Caco-2 (cell line): ENCODE measurements at regions not wholly inside any gene's neighbourhood (a gene's known extent, or its start where the extent isn't known, plus 50 kb on each side); places are given as distances from the start of the nearest gene placed in this dataset.
A peak's percentile ranks its signal among the peaks of the same experiment; 100 is the strongest.

Source experiments
- BruUV-seq: library from RNA; stranded (reverse); fragments of 400-500 nt; replicated peaks from 2 replicates; lab custom pipeline; 2021; lab: Mats Ljungman, UMichigan
- CTCF ChIA-PET: fragments of 300-600 bp; sonication (Branson Sonifier 250); formaldehyde crosslinking; loops from one replicate; lab custom pipeline; 2022; ENCODE audit warnings: antibody characterized with exemption; lab: Charles Lee
- POLR2A ChIA-PET: fragments of 300-600 bp; sonication (Branson Sonifier 250); formaldehyde crosslinking; loops from one replicate; lab custom pipeline; 2022; ENCODE audit warnings: antibody characterized with exemption; lab: Charles Lee
- DNase-seq, 2 experiments: peaks; one replicate each; pipeline versions ENCODE4 v3.0.0 to v3.0.0-alpha.2; 2020 to 2022
- H3K27me3 ChIP-seq: replicated peaks from 2 replicates; pipeline ENCODE4 v1.6.0; 2011; ENCODE audit warnings: low read length; ENCODE audit not compliant: control insufficient read depth, insufficient read depth
- H3K36me3 ChIP-seq: 2 replicates; pipeline ENCODE4 v1.5.1; 2011; ENCODE audit warnings: low read length; ENCODE audit not compliant: control insufficient read depth, insufficient read depth
- H3K4me1 ChIP-seq: fragments of 250-450 bp; sonication (Bioruptor Pico); 2 replicates; pipeline ENCODE4 v1.5.1; 2020; ENCODE audit warnings: mild to moderate bottlenecking
- H3K4me3 ChIP-seq: 2 replicates; pipeline ENCODE4 v1.5.1; 2011; ENCODE audit warnings: low read depth, mild to moderate bottlenecking, control low read depth, low read length
- H3K9me3 ChIP-seq: fragments of 250-450 bp; sonication (Bioruptor Pico); 2 replicates; pipeline ENCODE4 v1.5.1; 2020; ENCODE audit warnings: mild to moderate bottlenecking, moderate library complexity
- H3K27ac Mint-ChIP-seq: one replicate; pipeline ENCODE4 v1.8.0; 2022; ENCODE audit warnings: mixed read lengths; ENCODE audit not compliant: unreplicated experiment
- H3K27me3 Mint-ChIP-seq: one replicate; pipeline ENCODE4 v1.8.0; 2022; ENCODE audit warnings: mixed read lengths; ENCODE audit not compliant: insufficient read depth, unreplicated experiment
- H3K36me3 Mint-ChIP-seq: one replicate; pipeline ENCODE4 v1.8.0; 2022; ENCODE audit warnings: mild to moderate bottlenecking, mixed read lengths; ENCODE audit not compliant: insufficient read depth, unreplicated experiment
- H3K4me1 Mint-ChIP-seq: one replicate; pipeline ENCODE4 v1.8.0; 2022; ENCODE audit warnings: low read depth, mixed read lengths; ENCODE audit not compliant: unreplicated experiment
- H3K4me3 Mint-ChIP-seq: one replicate; pipeline ENCODE4 v1.8.0; 2022; ENCODE audit warnings: mild to moderate bottlenecking, moderate library complexity, mixed read lengths; ENCODE audit not compliant: unreplicated experiment
- H3K9me3 Mint-ChIP-seq: one replicate; pipeline ENCODE4 v1.8.0; 2022; ENCODE audit warnings: mixed read lengths; ENCODE audit not compliant: unreplicated experiment
- CTCF ChIP-seq, 2 experiments: fragments of 200-600 bp in 1 of 2; IDR thresholded peaks; 1 replicate in 1 of 2; 2 replicates in 1 of 2; pipeline versions ENCODE4 v1.5.1 to v1.8.0; 2011 to 2022; ENCODE audit warnings: antibody characterized with exemption in 1 of 2, control low read depth in 1 of 2, inconsistent platforms in 1 of 2, low read depth in 1 of 2, low read length in 1 of 2, mild to moderate bottlenecking in 1 of 2, moderate library complexity in 1 of 2; ENCODE audit not compliant: insufficient read depth in 1 of 2, severe bottlenecking in 1 of 2, unreplicated experiment in 1 of 2
- intact Hi-C: fragments of 100-400 bp; cut with micrococcal nuclease; formaldehyde crosslinking; loops from one replicate; pipeline ENCODE4 v1.10.0; 2022; ENCODE audit not compliant: unreplicated experiment

- no peak for TF ChIP-seq CTCF (IDR thresholded peaks at IDR 0.05; ENCODE audit: insufficient read depth in 1 of 2, low read depth in 1 of 2, low read length in 1 of 2, severe bottlenecking in 1 of 2, unreplicated experiment in 1 of 2)
Measured at GRCh38 chr17:36859003-36859300, 78.3 kb upstream of the LHX1 start.

DNA sequence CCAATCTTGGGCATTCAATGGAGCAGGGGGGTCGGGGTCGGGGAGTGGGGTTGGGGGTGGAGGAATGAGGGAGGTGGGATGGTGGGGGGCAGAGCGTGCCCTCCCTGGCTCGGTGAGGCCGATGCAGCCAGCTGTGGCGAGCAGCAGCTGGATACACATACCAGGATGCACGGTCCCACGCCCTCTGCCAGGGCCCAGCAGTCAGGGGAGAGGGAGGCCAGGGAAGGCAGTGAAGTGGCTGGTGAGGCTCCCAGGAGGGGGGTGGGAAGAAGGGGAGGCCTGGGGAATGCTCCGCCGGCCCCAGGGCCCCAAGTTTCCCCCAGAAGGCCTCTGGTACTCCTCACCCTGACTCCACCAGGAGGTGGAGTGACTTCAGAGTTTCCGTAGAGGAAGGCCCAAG is 77.6 kb upstream of the LHX1 start:
- Mint-ChIP-seq H3K9me3 (no peaks in the 10 kb centered on the region), H3K36me3 (peaks cover 6% of the 10 kb centered on the region), H3K27ac (no peak overlapping the region), H3K4me3 (no peak overlapping the region), H3K27me3 (peaks cover 4% of the 10 kb centered on the region), H3K4me1 (no peaks in the 10 kb centered on the region)
- TF ChIP-seq CTCF (IDR thresholded peaks at IDR 0.05; ENCODE audit: insufficient read depth in 1 of 2, low read depth in 1 of 2, low read length in 1 of 2, severe bottlenecking in 1 of 2, unreplicated experiment in 1 of 2), result no peak
- ChIA-PET POLR2A (no interaction called here), CTCF (no interaction called here)
- DNase-seq, result no peak
- H3K36me3 ChIP-seq, result no peaks in the 10 kb centered on the region
- H3K9me3 ChIP-seq, result no peaks in the 10 kb centered on the region
- intact Hi-C loops, result no loop called here
- BruUV-seq, result no TSS peak
- H3K27me3 ChIP-seq, result no peaks in the 10 kb centered on the region
- no peak overlapping the region for H3K4me3 ChIP-seq
- peaks cover 4% of the 10 kb centered on the region; the same call in 1 of the 2 replicates for H3K4me1 ChIP-seq

More at GRCh38 chr17:36859003-36859300, 78.3 kb upstream of the LHX1 start:
- intact Hi-C loops, result no loop called here
- H3K36me3 ChIP-seq, result no peaks in the 10 kb centered on the region
- no peaks in the 10 kb centered on the region for H3K9me3 ChIP-seq
- ChIA-PET POLR2A (no interaction called here), CTCF (no interaction called here)
- no peak for DNase-seq
- H3K4me3 ChIP-seq, result no peak overlapping the region
- no peaks in the 10 kb centered on the region for H3K27me3 ChIP-seq
- Mint-ChIP-seq H3K9me3 (no peaks in the 10 kb centered on the region), H3K4me1 (no peaks in the 10 kb centered on the region), H3K4me3 (no peak overlapping the region), H3K27ac (no peak overlapping the region), H3K27me3 (peaks cover 3% of the 10 kb centered on the region), H3K36me3 (peaks cover 6% of the 10 kb centered on the region)
- H3K4me1 ChIP-seq, result peaks cover 4% of the 10 kb centered on the region; the same call in 1 of the 2 replicates
- BruUV-seq, result no TSS peak

DNA sequence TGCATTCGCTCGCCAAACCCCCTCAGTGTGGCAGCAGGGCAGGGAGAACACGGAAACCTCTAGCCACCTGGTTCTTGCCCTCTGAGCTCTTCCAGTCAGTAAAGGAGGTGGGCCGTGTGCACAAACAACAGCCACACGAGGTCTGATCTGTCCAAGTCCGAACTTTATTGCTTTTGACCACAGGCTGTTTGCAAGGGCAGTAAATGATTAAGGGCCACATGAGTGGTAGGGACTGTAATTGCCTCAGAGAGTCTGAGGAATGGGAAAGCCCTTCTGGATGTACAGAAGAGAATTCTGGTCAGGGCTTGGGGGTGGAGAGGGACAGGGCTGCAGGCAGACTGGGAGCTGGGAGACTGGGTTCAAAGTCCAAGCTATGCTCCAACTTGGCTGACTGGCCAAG is 75.7 kb upstream of the LHX1 start:
- intact Hi-C loops, result no loop called here
- H3K9me3 Mint-ChIP-seq, result no peaks in the 10 kb centered on the region
- Histone ChIP-seq H3K9me3 (no peaks in the 10 kb centered on the region), H3K4me3 (no peak overlapping the region), H3K4me1 (peaks cover 4% of the 10 kb centered on the region; the same call in 1 of the 2 replicates), H3K36me3 (no peaks in the 10 kb centered on the region), H3K27me3 (no peaks in the 10 kb centered on the region)
- H3K4me3 Mint-ChIP-seq, result no peak overlapping the region
- no peaks in the 10 kb centered on the region for H3K36me3 Mint-ChIP-seq
- no peaks in the 10 kb centered on the region for H3K4me1 Mint-ChIP-seq
- BruUV-seq, result no TSS peak
- ChIA-PET CTCF (no interaction called here), POLR2A (interaction anchor here (0.6 kb wide), 1 partner anchor 186 kb away, joined by 10 read pairs; no protein-coding TSS in a partner anchor)
- peak in 1 of 2 experiments; percentile 46 for DNase-seq
- TF ChIP-seq CTCF (IDR thresholded peaks at IDR 0.05; ENCODE audit: insufficient read depth in 1 of 2, low read depth in 1 of 2, low read length in 1 of 2, severe bottlenecking in 1 of 2, unreplicated experiment in 1 of 2), result no peak
- peaks cover 9% of the 10 kb centered on the region for H3K27me3 Mint-ChIP-seq
- no peak overlapping the region for H3K27ac Mint-ChIP-seq
